Stimulated activated CD4-positive, alpha-beta T cell treated with anti-CD3 and anti-CD28 coated beads, TNF-alpha, amount 100 ng/mL, for 4 hours (primary cell): ENCODE measurements at regions not wholly inside any gene's neighbourhood (a gene's known extent, or its start where the extent isn't known, plus 50 kb on each side); places are given as distances from the start of the nearest gene placed in this dataset.
A peak's percentile ranks its signal among the peaks of the same experiment; 100 is the strongest.
"Not testable (repeated sequence)": the region's sequence is repeated elsewhere in the genome, so short reads cannot be mapped to it uniquely, and the experiment has no call there.

Experiments
- DNase-seq, 3 experiments: peaks; one replicate each; pipeline ENCODE4 v3.0.0-alpha.2; 2020; ENCODE audit warnings: low read depth in 3 of 3

GRCh38 chr6:137655291-137655690 lies 161.1 kb upstream of the OLIG3 start:
- DNase-seq: no peak

GRCh38 chr6:137656735-137657134 lies 162.5 kb upstream of the OLIG3 start:
- no peak for DNase-seq

- no peak for DNase-seq
These were observed 163.2 kb upstream of the OLIG3 start for GRCh38 chr6:137657351-137657911.

DNA sequence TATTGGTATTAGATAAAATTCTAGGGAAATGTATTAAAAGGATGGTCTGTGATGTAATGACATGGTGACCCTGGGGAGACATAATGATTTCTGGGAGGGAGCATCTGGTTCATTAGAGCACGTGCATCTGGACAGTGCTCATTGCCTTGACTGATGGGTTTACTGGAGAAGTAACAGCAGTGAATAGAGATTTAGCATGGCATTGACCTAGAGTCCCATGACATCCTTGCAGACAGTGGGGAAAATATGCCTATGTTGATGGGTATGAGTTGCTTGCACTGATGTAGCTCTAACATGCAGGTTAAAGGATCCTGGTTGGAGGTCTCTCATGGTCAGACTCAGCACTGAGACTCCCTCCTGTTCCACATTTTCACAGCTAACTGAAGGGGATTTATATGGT lies 164.1 kb upstream of the OLIG3 start:
- no peak for DNase-seq

DNA sequence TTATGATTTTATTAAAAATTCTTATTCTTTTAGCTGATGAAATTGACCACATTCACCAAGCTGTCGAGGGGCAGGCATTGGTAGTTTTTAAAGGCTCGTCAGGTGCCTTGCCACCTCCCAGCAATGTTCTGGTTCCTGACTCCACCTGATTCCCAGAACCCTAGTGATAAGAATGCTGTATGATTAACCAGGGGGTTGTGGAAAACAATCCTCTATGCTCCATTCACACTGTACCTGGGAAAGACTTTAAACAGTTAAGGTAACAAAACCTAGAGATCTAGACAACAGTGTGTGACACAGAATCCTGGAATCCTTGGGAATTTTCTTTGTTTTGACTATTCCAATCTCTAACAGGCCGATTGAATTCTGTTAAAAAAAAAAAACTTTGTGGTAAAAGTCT lies 165.7 kb upstream of the OLIG3 start:
- no peak for DNase-seq

- DNase-seq: no peak
These were observed 166.1 kb upstream of the OLIG3 start for GRCh38 chr6:137660296-137660731.

DNA sequence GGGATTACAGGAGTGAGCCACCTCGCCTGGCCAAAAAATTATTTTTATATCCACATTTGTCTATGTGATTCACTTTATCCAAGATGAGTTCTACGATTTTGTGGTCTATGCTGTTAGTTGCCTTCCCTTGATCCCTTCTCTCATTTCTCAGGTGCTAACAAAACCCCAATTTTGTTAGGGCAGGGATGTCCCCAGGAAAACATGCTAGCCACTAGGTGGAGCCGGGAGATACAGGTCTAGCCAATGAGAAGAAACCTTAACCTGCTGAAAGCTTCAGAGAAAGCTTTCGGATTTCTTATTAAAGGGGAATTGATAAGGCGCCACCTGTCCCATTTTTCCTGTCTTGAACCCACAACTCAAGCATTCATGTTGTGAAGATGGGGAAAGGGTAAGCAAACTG lies 167.4 kb upstream of the OLIG3 start:
- DNase-seq: peak; percentile 9 to 44 (median 38)

DNA sequence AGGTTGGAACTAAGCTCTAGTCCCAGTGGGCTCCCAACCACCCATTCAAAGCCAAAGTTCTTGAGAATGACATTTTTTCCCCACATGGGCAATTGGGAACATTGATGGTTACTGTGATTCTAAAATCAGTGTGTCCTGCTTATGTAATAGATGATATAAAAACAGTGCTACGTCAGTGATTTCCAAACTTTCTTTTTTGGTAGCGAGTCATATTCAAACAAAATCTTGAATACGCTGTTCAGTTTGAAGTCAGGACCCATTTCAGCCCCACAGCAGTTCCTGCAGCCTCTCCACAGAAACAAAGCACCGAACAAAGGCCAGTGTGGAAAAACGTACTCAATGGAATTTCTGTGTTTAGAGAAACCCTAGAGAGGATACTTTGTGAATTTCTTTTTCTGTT lies 170.0 kb upstream of the OLIG3 start:
- DNase-seq: no peak

DNA sequence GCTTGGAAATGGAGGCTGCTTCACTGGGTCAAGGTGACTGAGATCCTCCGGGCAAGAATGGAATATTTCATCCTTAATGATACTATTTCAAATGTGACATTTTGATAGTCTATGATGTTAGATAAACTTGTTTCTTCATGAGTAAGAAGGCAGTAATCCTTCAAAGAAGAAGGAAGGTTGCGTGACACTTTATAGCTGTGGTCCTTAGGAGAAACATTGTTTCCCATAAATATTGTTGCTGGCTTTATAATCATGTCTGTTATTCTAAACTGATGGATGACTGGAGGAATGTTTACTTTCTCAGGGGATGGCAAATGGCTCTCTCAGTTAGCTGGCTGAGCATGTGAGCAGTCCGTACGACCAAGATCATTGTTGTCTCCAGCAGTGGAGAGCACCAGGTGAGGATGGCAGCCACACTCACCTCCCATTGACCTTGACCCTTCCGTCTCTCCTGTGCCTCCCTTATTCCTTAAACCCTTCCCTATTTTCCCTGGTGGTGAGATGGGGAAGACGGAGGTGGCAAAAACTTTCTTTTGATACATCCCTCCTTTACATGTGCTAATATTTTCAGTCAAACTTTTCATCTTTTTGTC lies 171.2 kb upstream of the OLIG3 start:
- DNase-seq: no peak

DNA sequence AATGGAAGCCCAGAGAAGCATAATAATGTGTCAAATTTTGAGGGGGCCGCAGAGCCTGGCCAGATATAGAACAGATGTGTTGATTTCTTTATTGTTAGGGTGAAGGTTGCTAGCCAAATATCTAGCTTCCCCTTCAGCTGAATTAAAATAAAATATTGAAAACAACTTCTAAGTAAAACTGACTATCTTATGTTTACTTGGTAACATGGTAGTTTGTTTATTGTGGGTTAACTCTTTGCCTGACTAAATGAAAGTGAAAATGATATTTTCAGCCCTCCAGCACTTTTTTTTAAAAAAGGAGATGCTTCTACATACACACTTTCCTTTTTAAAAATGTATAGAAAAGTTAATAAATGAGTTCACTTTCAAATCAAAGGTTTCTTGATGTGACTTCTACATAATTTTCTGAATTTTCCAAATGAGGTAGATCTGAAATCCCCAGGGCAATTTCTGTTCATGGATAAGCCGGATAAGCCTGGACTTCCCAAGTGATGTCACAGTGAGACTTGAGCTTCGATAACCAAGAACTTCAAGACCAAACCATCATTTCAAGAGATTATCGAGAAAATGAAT lies 172.1 kb upstream of the OLIG3 start:
- no peak for DNase-seq

DNA sequence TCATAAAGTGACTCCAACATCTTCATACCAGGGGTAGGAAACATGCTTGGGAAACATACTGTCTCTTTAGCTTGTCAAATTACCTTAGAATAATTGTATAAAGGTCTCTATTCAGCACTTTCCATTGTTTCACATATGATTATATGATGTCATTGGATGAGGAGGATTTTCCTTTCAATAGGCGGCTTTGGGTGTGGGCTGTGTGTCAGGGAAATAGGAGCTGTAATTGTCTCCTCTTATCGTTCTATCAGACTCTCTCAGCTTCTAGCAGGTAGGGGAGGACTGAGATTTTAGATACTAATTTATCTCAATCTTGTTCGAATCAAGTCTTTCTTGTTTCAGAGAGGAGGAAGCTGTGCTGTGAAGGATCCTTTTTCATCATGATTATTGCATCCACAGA lies 179.4 kb upstream of the OLIG3 start:
- no peak for DNase-seq

DNA sequence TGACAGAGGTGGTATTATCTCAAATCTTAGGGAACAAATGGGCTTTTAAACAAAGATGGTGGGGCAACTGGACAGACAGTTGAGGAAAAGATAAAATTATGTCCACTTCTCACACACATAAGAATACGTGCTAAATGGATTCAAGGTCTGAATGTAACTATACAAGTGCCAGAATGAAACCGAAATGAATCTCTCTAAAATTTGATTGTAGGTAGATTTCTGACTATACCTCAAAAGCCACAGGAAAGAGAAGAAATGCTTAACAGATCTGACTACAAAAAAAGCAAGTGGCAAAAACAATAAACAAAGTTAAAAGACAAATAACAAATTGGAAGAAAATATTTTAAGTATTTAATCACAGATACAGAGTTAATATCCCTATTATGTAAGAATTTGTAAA lies 182.7 kb upstream of the OLIG3 start:
- no peak for DNase-seq

- no peak for DNase-seq
These were observed 183.5 kb upstream of the OLIG3 start for GRCh38 chr6:137677709-137678108.

DNA sequence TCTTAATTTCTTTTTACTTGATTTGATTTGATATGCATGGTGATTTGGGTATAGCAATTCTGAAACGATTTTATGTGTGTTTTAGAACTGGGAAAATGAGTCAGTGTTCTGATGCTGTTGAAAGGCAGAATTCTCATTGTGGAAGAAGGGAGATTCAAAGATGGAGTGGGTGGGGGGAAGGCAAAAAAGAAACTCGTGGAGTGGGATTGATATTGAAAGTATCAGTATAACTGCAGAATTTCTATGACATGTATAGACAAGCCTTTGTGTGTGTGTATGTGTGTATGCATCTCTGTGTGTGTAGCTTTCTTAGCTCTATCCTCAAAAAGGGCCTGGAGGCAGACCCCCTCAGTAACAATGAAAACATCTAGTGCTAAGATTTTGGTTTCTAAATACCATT lies 184.3 kb upstream of the OLIG3 start:
- no peak for DNase-seq

GRCh38 chr6:137680705-137681346 lies 186.2 kb upstream of the TNFAIP3 start:
- no peak for DNase-seq

DNA sequence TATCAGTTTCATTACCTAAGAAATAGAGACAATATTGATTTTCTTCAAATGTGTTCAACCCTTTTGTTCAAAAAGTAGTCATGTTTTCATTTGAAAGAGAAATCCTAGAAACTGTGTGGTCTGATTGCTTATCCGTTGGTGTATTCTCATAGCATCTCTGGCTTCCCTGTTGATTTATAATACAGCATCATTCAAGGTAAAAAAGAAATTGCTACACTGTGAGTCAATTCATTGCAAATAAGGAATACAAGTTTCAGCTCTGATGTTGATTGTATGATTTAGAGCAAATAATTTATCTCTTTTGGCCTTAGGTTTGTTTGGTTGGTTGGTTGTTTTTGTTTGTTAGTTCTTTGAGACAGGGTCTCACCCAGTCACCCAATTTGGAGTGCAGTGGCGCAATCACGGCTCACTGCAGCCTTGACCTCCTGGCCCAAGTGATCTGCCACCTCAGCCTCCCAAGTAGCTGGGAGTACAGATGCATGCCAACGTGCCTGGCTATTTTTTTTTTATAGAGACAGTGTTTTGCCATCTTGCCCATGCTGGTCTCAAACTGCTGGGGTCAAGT lies 185.5 kb upstream of the TNFAIP3 start:
- no peak for DNase-seq

GRCh38 chr6:137682658-137683057 lies 184.4 kb upstream of the TNFAIP3 start:
- not testable (repeated sequence) for DNase-seq

GRCh38 chr6:137683916-137684315 lies 183.1 kb upstream of the TNFAIP3 start:
- no peak for DNase-seq

DNA sequence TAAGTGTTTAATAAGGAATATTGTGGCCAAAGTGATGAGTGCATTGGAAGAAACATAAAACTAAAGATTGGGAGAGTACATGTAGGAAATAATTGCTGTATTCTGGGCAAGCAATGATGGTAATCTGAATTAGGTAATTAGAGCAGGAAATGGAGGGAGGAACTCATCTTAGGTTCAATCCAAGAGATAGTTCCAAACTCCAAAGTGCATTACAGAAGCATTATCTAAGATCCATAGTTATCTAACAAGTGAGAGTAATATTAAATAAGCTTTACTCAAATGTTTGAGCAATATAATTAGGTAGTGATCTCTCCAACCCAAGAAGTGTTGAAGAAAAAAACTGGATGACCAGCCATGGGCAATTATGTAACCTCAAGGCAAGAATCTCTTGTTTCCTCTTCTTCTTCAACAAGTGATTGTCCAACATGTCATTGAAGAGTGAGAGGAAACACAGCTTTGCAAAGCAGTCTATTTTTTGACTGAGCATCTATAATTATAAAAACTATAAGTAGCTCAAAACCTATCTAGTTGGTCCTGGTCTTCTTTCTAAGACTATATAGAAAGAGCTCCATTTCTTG lies 181.2 kb upstream of the TNFAIP3 start:
- no peak for DNase-seq

- no peak for DNase-seq
These were observed 179.2 kb upstream of the TNFAIP3 start for GRCh38 chr6:137687818-137688217.

GRCh38 chr6:137688230-137688971 lies 178.7 kb upstream of the TNFAIP3 start:
- no peak for DNase-seq

DNA sequence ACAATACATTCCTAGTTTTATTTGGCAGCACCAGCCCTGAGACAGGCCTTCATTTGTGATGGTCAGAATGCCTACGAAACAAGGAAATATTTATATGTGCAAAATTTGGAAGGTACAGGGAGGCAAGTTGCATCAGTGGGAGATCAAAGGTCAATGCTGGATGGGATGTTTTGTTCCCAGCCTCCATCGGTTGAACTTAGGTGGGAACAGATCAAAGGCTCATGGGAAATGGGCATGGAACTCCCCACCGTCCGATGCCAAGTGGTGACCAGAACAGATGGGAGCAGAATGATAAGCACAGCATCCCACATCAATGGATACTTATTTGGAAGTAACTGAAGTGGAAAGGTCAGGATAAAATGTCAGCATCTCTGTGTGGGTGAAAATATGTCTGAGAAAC lies 177.7 kb upstream of the TNFAIP3 start:
- DNase-seq: no peak
